Suprapubic skin (tissue), 3 donors: ENCODE measurements at regions not wholly inside any gene's neighbourhood (a gene's known extent, or its start where the extent isn't known, plus 50 kb on each side); places are given as distances from the start of the nearest gene placed in this dataset.

ENCODE experiments used
- CTCF ChIP-seq, 2 donors: fragments of 200-600 bp in 1 of 2; fragments of 450-650 bp in 1 of 2; sonication (generic) in 1 of 2; IDR thresholded peaks; one replicate each; pipeline ENCODE4 v1.5.1; 2016 to 2019; ENCODE audit warnings: antibody characterized with exemption in 2 of 2, mild to moderate bottlenecking in 1 of 2, moderate library complexity in 1 of 2
- POLR2AphosphoS5 ChIP-seq, 3 donors: sonication (generic); formaldehyde crosslinking; IDR thresholded peaks; one replicate each; pipeline ENCODE4 v1.6.1; 2017; ENCODE audit warnings: antibody characterized with exemption in 3 of 3

GRCh38 chr13:76795701-76796695, 90.2 kb downstream of the KCTD12 start:
- no peak for TF ChIP-seq CTCF (IDR thresholded peaks at IDR 0.05)
- no peak for TF ChIP-seq POLR2AphosphoS5 (IDR thresholded peaks at IDR 0.05)
